Keratinocyte (primary cell): ENCODE measurements at regions not wholly inside any gene's neighbourhood (a gene's known extent, or its start where the extent isn't known, plus 50 kb on each side); places are given as distances from the start of the nearest gene placed in this dataset.

ENCODE experiments used
- DNase-seq: peaks from one replicate; pipeline ENCODE4 v3.0.0-alpha.2; 2011; ENCODE audit warnings: low read depth, missing footprints, low spot score
- FAIRE-seq: peaks from 2 replicates; lab custom pipeline; 2011; peaks lifted over from hg19 to GRCh38; lab: Jason Lieb, UNC
- H2AFZ ChIP-seq: 2 replicates; pipeline ENCODE4 v1.6.0; 2012; ENCODE audit warnings: low read length, control low read depth, inconsistent platforms; ENCODE audit not compliant: control insufficient read depth
- H3K27ac ChIP-seq: 2 replicates; pipeline ENCODE4 v1.5.1; 2011; ENCODE audit warnings: low read length; ENCODE audit not compliant: control insufficient read depth, insufficient read depth
- H3K27me3 ChIP-seq: 3 replicates; pipeline ENCODE4 v1.6.0; 2011; ENCODE audit warnings: low read length; ENCODE audit not compliant: control insufficient read depth, insufficient read depth; ENCODE audit errors: extremely low read depth
- H3K36me3 ChIP-seq, 2 experiments: 2 replicates in 1 of 2; 3 replicates in 1 of 2; pipeline ENCODE4 v1.5.1; 2011; ENCODE audit warnings: low read length in 2 of 2, mild to moderate bottlenecking in 1 of 2; ENCODE audit not compliant: control insufficient read depth in 2 of 2, insufficient read depth in 2 of 2; ENCODE audit errors: extremely low read depth in 1 of 2
- H3K4me1 ChIP-seq: 3 replicates; pipeline ENCODE4 v1.5.1; 2011; ENCODE audit warnings: low read length; ENCODE audit not compliant: control insufficient read depth, insufficient read depth; ENCODE audit errors: extremely low read depth
- H3K4me2 ChIP-seq: 3 replicates; pipeline ENCODE4 v1.6.0; 2011; ENCODE audit warnings: low read depth, low read length; ENCODE audit not compliant: control insufficient read depth, insufficient read depth; ENCODE audit errors: extremely low read depth
- H3K4me3 ChIP-seq, 3 experiments: fragments of 200-600 bp in 1 of 3; sonication (generic) in 1 of 3; 2 replicates in 2 of 3; 3 replicates in 1 of 3; pipeline ENCODE4 v1.5.1; 2011 to 2016; ENCODE audit warnings: low read length in 3 of 3, mild to moderate bottlenecking in 3 of 3, control low read depth in 2 of 3, inconsistent platforms in 1 of 3, low read depth in 1 of 3, mixed read lengths in 1 of 3, mixed run types in 1 of 3, moderate library complexity in 1 of 3; ENCODE audit not compliant: control insufficient read depth in 2 of 3, insufficient read depth in 2 of 3; ENCODE audit errors: extremely low read depth in 1 of 3
- H3K79me2 ChIP-seq: 2 replicates; pipeline ENCODE4 v1.6.0; 2012; ENCODE audit warnings: low read length; ENCODE audit not compliant: control insufficient read depth, insufficient read depth
- H3K9ac ChIP-seq: 3 replicates; pipeline ENCODE4 v1.6.0; 2011; ENCODE audit warnings: low read length; ENCODE audit not compliant: control insufficient read depth, insufficient read depth; ENCODE audit errors: extremely low read depth
- H3K9me1 ChIP-seq: 3 replicates; pipeline ENCODE4 v1.6.0; 2011; ENCODE audit warnings: low read length; ENCODE audit not compliant: control insufficient read depth, insufficient read depth; ENCODE audit errors: extremely low read depth
- H3K9me3 ChIP-seq: 2 replicates; pipeline ENCODE4 v1.5.1; 2012; ENCODE audit warnings: low read depth, low read length; ENCODE audit not compliant: control insufficient read depth
- H4K20me1 ChIP-seq: 3 replicates; pipeline ENCODE4 v1.6.0; 2011; ENCODE audit warnings: low read length; ENCODE audit not compliant: control insufficient read depth, insufficient read depth; ENCODE audit errors: extremely low read depth
- CTCF ChIP-seq, 3 experiments: IDR thresholded peaks in 1 of 3; conservative IDR thresholded peaks in 1 of 3; optimal IDR thresholded peaks in 1 of 3; 2 replicates in 2 of 3; 3 replicates in 1 of 3; pipeline versions ENCODE3 to v1.5.1; 2011; ENCODE audit warnings: low read length in 3 of 3, mild to moderate bottlenecking in 3 of 3, moderate library complexity in 2 of 3, control low read depth in 1 of 3, inconsistent platforms in 1 of 3; ENCODE audit not compliant: insufficient read depth in 2 of 3; ENCODE audit errors: extremely low read depth in 1 of 3
- EZH2 ChIP-seq: IDR thresholded peaks from one replicate; pipeline ENCODE4 v1.6.1; 2012; ENCODE audit warnings: inconsistent platforms, mild to moderate bottlenecking, low read length, moderate library complexity
- dilution Hi-C: fragments of 300-500 bp; cut with MboI; formaldehyde crosslinking; loops from one replicate; pipeline ENCODE4 v1.7.0; 2020; ENCODE audit warnings: low sequenced_read_pairs; ENCODE audit not compliant: extremely low pct_ligation_motif_present

DNA sequence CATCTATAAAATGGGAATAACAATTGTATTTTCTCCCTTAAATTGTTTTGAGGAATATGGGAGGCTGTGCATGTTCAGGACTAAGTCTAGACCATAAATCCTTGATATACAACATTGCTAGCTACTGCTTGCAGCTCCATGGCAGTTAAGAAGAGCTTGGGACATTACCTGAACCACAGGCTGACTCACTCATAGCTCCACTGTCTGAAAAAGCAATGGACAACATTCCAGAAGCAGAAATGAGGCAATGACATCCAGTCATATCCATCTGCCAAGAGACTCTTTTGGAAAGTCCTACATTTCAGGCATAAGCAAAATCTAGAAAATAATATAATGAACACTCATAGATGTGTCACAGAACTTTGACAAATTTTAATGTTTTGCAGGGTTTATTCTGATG is 167.3 kb upstream of the LEF1 start:
- Histone ChIP-seq H3K4me2 (no peak overlapping the region), H3K4me1 (no peaks in the 10 kb centered on the region)
- dilution Hi-C loops, result no loop called here

GRCh38 chr4:108335081-108335480 is 166.3 kb upstream of the LEF1 start:
- FAIRE-seq, result no peak
- Histone ChIP-seq H3K27me3 (no peaks in the 10 kb centered on the region), H3K4me3 (no peak overlapping the region), H3K9ac (no peak overlapping the region), H3K4me2 (no peak overlapping the region), H3K9me1 (no peaks in the 10 kb centered on the region), H3K9me3 (no peaks in the 10 kb centered on the region), H4K20me1 (no peaks in the 10 kb centered on the region), H3K79me2 (no peaks in the 10 kb centered on the region), H3K27ac (no peak overlapping the region), H3K36me3 (no peaks in the 10 kb centered on the region), H3K4me1 (no peaks in the 10 kb centered on the region), H2AFZ (no peak overlapping the region)
- TF ChIP-seq CTCF (optimal IDR thresholded peaks at IDR 0.05 in 1 of 3, IDR thresholded peaks at IDR 0.05 in 1 of 3, conservative IDR thresholded peaks at IDR 0.05 in 1 of 3; ENCODE audit: extremely low read depth in 1 of 3, insufficient read depth in 2 of 3, low read length in 3 of 3) (no peak), EZH2 (no peak)
- dilution Hi-C loops, result no loop called here
- DNase-seq, result no peak

More for the DNA sequence above, 167.3 kb upstream of the LEF1 start:
- Histone ChIP-seq H3K27me3 (no peaks in the 10 kb centered on the region), H3K9me1 (no peaks in the 10 kb centered on the region), H2AFZ (no peak overlapping the region), H4K20me1 (no peaks in the 10 kb centered on the region), H3K27ac (no peak overlapping the region), H3K36me3 (no peaks in the 10 kb centered on the region), H3K4me3 (no peak overlapping the region), H3K9ac (no peak overlapping the region), H3K79me2 (no peaks in the 10 kb centered on the region), H3K9me3 (no peaks in the 10 kb centered on the region)
- peak; percentile 23 for DNase-seq
- FAIRE-seq, result peak; percentile 70
- TF ChIP-seq EZH2 (no peak), CTCF (optimal IDR thresholded peaks at IDR 0.05 in 1 of 3, IDR thresholded peaks at IDR 0.05 in 1 of 3, conservative IDR thresholded peaks at IDR 0.05 in 1 of 3; ENCODE audit: extremely low read depth in 1 of 3, insufficient read depth in 2 of 3, low read length in 3 of 3) (no peak)
